HG02798 (cell line): ENCODE measurements at regions not wholly inside any gene's neighbourhood (a gene's known extent, or its start where the extent isn't known, plus 50 kb on each side); places are given as distances from the start of the nearest gene placed in this dataset.
"Not testable (repeated sequence)": the region's sequence is repeated elsewhere in the genome, so short reads cannot be mapped to it uniquely, and the experiment has no call there.

Source experiments
- ATAC-seq: cut with Tn5 transposase; IDR thresholded peaks from one replicate; pipeline ENCODE4 v1.9.1; 2021; ENCODE audit warnings: mild to moderate bottlenecking; ENCODE audit not compliant: unreplicated experiment, poor library complexity

GRCh38 chr1:214856843-214857242 lies 225.7 kb upstream of the KCNK2 start:
- no peak for ATAC-seq

- no peak for ATAC-seq
These were observed 224.8 kb upstream of the KCNK2 start for GRCh38 chr1:214857716-214858115.

- no peak for ATAC-seq
These were observed 222.9 kb upstream of the KCNK2 start for GRCh38 chr1:214859647-214860046.

- no peak for ATAC-seq
These were observed 220.9 kb upstream of the KCNK2 start for GRCh38 chr1:214861615-214862014.

GRCh38 chr1:214862421-214862820 lies 220.1 kb upstream of the KCNK2 start:
- ATAC-seq: no peak

- ATAC-seq: no peak
These were observed 217.4 kb upstream of the KCNK2 start for GRCh38 chr1:214864896-214865688.

GRCh38 chr1:214870426-214870825 lies 212.1 kb upstream of the KCNK2 start:
- not testable (repeated sequence) for ATAC-seq

GRCh38 chr1:214880956-214881355 lies 201.6 kb upstream of the KCNK2 start:
- no peak for ATAC-seq

- no peak for ATAC-seq
These were observed 199.9 kb upstream of the KCNK2 start for GRCh38 chr1:214882616-214883015.

GRCh38 chr1:214895011-214895600 lies 187.4 kb upstream of the KCNK2 start:
- ATAC-seq: no peak

DNA sequence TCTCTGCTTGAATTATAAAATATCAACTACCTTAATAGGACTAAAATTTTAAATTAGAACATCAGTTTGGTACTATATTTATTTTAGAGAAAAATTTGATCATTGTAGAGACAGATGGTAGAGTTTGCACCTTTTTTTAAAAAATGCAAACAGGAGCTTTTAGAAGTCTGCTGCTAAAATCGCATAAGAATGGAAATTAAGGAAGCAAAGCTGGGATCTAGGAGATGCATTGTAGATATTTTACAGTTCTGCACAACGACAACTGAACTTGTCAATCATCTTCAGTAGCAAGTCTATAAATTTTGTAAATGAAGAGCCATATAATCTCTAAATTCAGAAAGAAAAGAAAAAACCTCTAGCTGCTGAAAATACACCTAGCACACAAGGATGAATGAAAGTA lies 185.6 kb upstream of the KCNK2 start:
- no peak for ATAC-seq

GRCh38 chr1:214897581-214897980 lies 185.0 kb upstream of the KCNK2 start:
- ATAC-seq: no peak

DNA sequence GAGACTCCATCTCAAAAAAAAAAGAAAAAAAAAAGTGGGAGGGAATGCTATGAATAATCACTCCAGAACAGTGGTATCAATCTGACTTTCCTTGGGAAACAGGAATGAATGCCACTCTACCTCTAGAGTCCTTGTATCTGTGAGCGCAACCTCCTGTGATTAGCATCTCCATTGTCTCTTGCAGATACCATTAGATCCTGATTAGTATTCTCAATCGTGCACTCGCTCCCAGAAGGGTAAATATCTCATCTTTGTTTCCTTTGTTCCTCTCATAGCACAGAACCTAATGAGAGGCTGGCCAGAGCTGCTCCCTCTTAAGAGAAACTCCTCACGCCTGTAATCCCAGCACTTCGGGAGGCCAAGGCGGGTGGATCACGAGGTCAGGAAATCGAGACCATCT lies 184.4 kb upstream of the KCNK2 start:
- ATAC-seq: no peak

- ATAC-seq: no peak
These were observed 183.8 kb upstream of the KCNK2 start for GRCh38 chr1:214898718-214899117.

DNA sequence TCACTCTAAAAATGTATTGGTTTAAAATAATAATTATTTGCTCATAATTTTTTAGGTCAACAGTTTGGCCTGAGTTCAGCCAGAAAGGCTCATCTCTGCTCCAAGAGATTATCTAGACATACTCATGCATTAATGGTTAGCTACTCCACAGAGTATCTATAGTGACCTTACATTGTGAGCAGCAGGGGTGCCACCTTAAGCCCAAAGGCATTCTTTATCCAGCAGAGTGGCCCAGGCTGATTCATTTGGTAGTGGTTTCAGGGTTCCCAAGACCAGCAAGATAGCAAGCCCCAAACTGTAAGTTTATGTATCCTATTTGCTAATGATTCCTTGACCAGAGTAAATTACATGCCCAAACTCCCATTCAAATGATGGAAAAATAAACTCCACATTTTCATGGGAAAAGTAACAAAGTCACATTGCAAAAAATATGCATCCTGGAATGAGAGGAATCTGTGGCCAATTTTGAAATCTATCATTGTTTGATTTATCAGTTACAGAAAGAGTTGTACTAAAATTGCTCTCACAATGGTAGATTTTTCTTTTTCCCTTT lies 182.6 kb upstream of the KCNK2 start:
- no peak for ATAC-seq

DNA sequence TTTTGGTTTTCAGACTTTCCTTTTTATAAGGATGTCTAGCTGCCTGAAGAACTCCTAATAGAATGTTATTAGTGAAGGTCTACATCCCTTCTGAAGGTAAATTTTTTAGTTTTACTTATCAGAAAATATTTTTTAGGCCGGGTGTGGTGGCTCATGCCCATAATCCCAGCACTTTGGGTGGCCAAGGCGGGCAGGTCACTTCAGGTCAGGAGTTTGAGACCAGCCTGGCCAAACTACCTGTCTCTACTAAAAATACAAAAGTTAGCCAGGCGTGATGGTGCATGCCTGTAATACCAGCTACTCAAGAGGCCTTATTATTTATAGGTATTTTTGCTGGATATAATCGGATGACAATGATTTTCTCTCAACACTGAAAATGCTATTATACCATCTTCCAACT lies 181.9 kb upstream of the KCNK2 start:
- no peak for ATAC-seq

DNA sequence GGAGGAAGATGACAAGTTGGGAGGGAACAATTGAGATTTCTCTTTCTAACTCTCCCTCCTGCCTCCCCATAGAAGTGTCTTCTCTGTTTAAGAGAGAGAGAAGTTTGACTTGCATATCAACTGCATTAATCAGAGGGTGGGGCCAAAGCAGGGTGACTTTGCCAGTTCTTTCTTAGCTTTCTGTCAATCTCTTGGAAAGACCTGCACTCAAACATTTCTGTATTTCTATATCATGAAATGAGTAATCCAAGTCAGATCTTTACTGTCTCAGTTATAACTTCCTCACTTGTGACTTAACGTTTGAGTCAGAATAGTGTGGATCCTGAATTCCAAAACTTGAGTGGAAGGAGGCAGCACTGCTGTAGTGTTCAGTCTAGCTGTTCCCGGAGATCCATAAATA lies 180.8 kb upstream of the KCNK2 start:
- no peak for ATAC-seq

DNA sequence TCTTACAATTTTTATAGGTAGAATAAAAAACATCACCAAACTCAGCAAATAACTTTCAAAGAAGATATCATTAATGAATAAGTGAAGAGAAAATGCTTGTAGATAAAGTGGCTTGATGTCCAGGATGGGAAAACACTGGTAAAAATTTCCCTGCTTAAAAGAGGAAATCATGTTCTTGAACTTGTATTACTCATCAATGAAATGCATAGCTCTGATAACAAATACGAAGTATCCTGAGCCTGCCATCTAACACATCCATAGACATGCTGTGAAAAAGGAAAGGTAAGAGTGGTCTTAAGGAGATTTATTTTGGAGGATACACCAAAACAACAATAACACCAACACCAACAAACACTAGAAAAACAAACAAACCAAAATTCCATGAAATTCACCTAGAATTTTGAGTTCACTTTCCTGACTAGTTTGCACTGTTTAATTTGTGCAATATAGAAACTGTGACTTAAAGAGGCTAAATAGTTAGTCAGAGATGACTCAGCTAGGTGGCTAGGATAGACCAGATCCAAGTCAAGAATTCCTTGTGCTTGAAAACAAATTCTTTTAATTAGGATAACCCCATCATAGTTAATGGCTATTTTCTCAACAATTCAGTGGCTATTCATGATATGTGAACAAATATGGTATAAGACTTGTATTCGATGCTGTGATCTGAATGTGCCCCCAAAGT lies 179.8 kb upstream of the KCNK2 start:
- ATAC-seq: no peak

DNA sequence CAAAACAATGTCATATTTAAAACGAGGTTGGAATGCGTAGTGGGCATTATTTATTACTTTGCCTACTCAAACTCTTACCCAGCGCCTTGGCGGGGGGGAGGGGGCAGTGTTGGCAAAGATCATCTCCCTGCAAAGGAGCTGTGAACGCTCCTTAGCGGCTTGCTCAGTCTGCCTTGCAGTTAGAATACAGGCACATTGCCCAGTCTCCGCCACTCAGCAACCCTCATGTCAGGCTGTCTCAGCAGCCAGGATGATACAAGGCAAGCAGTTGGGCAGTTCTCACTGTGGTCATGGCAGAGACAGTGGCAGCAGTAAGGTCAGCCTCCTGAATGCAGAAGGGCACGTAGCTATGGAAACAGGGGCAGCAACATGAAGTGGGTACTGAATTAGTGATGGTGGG lies 170.4 kb upstream of the KCNK2 start:
- no peak for ATAC-seq

GRCh38 chr1:214913966-214914365 lies 168.6 kb upstream of the KCNK2 start:
- no peak for ATAC-seq

DNA sequence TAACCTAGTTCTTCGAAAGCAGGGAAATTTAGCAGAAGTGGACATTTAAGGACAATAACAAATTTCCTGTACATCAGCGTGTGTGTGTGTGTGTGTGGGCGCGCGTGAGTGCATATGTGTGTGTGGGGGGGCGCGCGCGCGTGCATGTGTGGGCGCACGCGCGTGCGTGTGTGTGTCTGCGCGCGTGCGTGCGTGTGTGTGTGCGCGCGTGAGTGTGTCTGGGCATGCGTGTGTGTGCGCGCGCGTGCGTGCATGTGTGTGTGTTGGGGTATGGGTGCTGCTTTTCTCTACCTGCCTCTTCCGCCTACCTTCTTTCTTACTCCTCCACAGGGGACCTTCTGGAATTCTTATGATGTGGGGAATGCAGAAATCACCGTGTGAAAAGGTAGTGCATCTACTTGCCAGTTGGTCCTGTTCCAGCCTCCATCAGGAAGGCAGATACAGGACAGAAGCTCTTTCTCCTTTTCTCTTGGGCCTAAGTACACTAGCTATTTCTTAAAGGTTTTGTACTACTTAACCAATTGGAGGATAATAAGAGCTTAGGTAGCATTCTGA lies 165.4 kb upstream of the KCNK2 start:
- ATAC-seq: no peak
